ENCODE measurements at regions not wholly inside any gene's neighbourhood (a gene's known extent, or its start where the extent isn't known, plus 50 kb on each side); places are given as distances from the start of the nearest gene placed in this dataset.

DNA sequence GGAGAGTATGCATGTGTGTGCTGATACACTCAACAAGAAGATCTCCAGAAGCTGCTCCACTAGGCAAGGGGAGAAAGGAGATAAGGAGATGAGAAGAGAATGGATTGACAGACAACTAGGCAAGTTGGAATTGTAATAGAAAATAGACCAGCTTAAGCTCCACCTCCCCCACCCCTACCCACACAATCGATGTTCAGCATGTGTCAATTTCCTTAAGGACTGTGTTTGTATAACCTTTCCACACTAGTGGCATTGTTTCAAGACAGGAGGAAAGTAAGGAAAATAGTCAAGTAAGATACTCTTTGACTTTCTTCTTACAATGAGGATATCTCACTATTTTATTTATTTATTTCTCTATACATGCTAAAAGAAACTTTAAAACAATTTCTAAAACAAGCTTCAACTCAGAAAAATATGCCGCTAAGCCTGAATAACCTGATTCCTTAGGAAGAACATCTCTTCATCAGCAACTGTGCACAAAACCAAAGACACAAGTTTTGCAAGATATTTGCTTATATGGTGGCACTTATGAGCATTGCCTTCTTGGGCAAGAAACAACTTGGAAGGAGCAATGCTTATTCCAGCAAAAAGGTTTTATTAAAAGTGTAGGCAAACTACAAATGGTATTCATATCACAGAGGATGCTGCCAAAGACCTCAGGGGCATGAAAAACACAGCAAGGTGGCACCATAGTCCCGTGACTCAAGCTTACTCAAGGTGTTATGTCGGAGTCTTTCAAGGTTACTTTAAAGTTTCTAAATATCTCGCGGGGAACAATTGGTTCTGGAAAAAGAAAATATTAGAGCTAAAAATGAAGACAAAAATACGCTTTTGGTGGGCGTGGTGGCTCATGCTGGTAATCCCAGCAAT is 249.1 kb downstream of the COL12A1 start:
- no peak for DNase-seq (ENCODE audit: low read depth)
- TF ChIP-seq, protein P1, sequence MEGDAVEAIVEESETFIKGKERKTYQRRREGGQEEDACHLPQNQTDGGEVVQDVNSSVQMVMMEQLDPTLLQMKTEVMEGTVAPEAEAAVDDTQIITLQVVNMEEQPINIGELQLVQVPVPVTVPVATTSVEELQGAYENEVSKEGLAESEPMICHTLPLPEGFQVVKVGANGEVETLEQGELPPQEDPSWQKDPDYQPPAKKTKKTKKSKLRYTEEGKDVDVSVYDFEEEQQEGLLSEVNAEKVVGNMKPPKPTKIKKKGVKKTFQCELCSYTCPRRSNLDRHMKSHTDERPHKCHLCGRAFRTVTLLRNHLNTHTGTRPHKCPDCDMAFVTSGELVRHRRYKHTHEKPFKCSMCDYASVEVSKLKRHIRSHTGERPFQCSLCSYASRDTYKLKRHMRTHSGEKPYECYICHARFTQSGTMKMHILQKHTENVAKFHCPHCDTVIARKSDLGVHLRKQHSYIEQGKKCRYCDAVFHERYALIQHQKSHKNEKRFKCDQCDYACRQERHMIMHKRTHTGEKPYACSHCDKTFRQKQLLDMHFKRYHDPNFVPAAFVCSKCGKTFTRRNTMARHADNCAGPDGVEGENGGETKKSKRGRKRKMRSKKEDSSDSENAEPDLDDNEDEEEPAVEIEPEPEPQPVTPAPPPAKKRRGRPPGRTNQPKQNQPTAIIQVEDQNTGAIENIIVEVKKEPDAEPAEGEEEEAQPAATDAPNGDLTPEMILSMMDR (IDR thresholded peaks at IDR 0.05; ENCODE audit: control insufficient read depth, extremely low read depth, insufficient read depth) = no peak
- H3K4me3 ChIP-seq (ENCODE audit: low read depth, low read length) = no peak overlapping the region

DNA sequence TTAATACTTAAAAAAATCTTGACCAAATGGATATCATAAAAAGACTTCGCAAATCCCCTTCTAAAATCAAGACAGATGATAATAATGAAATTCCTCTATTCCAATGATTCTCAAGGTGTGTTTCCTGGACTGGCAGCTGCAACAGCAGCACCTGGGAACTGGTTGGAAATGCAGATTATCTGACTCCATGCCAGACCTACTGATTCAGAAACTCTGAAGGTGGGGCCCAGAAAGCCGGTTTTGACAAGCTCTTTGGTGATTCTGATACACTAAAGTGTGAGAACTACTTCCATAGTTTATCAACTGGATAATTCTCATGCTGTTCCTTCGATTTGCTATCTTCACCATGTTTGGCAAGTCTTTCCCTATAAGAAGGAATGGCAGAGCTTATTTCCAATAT is 252.1 kb downstream of the COL12A1 start:
- no peak overlapping the region for H3K4me3 ChIP-seq (ENCODE audit: low read depth, low read length)
- no peak for DNase-seq (ENCODE audit: low read depth)
- TF ChIP-seq, protein P1 (IDR thresholded peaks at IDR 0.05; ENCODE audit: control insufficient read depth, extremely low read depth, insufficient read depth) = no peak

DNA sequence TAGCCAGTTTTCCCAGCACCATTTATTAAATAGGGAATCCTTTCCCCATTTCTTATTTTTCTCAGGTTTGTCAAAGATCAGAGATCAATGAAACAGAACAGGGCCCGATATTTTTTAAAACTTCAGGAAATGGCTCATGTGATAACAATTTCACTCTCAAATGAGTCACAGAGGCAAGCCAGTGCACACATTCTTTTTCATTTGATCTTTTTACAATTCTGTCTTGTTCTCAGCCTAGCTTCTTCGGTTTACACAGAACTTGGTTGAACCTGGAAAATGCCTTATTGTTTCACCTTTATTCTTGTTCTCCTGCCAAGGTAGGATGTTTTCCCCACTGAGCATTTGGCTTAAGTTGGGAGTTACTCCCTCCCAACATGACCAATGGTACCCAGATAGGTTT is 258.9 kb downstream of the COL12A1 start:
- no peak overlapping the region for H3K4me3 ChIP-seq (ENCODE audit: low read depth, low read length)
- DNase-seq (ENCODE audit: low read depth) = no peak
- TF ChIP-seq, protein P1 (IDR thresholded peaks at IDR 0.05; ENCODE audit: control insufficient read depth, extremely low read depth, insufficient read depth) = no peak

DNA sequence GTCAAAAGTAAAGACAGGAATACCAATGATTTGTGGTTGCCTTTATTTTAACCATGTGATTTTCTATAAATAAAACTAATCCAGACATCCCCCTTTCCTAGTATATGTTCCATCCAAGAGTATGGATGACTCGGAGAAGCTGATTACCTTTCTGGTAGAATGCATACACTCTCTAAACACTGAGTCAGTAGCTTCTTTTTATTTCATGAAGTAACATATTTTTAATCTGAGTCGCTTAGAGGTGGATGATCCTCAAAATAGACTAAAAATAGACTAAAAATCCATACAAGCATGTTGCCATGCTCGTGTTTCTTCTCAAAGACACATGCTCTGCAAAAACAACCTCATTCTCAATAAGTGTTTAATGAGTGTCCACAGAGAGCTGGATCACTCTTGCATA is 263.7 kb downstream of the COL12A1 start:
- no peak overlapping the region for H3K4me3 ChIP-seq (ENCODE audit: low read depth, low read length)
- TF ChIP-seq, protein P1 (IDR thresholded peaks at IDR 0.05; ENCODE audit: control insufficient read depth, extremely low read depth, insufficient read depth) = no peak
- DNase-seq (ENCODE audit: low read depth) = no peak

DNA sequence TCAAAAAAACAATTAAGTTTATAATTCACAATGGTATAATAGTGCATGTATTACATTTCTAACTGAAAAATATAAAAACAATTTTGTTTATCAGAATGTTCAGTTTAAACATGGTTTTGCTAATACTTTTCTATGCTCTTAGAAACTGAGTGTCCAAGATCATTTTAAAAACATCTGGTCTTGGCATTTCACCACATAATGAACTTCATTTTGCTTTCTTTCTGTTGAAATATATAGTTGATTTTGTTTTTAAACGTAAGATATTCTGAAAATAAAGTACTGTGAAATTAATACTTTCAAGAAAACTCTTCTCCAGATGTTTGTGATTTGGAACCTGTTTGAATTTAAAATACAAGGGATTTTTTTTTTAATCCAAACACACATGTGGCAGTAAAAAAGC is 264.4 kb downstream of the COL12A1 start:
- TF ChIP-seq, protein P1 (IDR thresholded peaks at IDR 0.05; ENCODE audit: control insufficient read depth, extremely low read depth, insufficient read depth) = no peak
- H3K4me3 ChIP-seq (ENCODE audit: low read depth, low read length) = no peak overlapping the region
- no peak for DNase-seq (ENCODE audit: low read depth)

DNA sequence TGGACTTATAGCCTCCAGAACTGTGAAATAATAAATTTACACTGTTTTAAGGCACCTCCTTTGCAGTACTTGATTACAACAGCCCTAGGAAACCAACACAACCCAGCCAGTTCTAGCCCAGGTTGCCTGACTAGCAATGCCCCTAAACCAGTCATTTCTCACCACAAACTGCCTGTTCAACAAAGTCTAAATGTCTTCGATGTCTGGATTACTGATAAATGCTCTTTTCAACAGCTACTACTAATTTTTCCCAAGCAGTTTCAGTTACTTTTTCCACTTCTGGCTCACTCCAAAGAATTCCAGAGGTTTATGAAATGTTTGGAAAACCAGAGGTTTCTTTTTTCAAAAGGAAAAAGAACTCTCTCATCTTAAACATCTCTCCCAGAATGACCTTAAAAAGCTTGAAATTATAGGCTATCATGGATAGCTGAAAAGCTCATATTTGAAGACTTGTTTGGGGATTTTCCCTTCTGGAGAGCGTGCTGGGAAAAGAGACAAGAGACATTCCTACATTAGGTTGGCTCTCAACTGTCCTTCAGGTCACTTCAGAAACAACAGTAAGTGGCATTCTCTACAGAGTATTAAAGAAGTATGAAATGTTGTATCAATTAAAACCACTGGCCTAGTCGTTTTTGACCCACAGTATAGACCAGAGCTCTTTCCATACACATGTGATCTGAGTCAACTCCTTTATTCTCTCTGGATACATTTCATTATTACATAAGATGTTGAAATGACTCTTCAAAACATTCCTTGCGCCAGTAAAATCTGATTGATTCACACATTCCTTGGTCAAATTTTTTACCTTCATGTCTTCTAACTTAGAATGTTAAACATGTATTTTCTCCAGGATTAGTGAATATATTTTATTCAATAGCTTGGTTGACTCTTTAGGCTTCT is 265.9 kb downstream of the COL12A1 start:
- DNase-seq (ENCODE audit: low read depth) = no peak
- TF ChIP-seq, protein P1 (IDR thresholded peaks at IDR 0.05; ENCODE audit: control insufficient read depth, extremely low read depth, insufficient read depth) = no peak
- no peak overlapping the region for H3K4me3 ChIP-seq (ENCODE audit: low read depth, low read length)
